WTC11 (cell line): ENCODE measurements at regions not wholly inside any gene's neighbourhood (a gene's known extent, or its start where the extent isn't known, plus 50 kb on each side); places are given as distances from the start of the nearest gene placed in this dataset.

Source experiments
- ATAC-seq: fragments of 200-7000 bp; cut with Tn5 transposase; 2 replicates; pipeline ENCODE4 v1.10.0; 2021; ENCODE audit warnings: mild to moderate bottlenecking, moderate library complexity
- CTCF ChIA-PET: fragments of 300-600 bp; sonication (Branson Sonifier 250); formaldehyde crosslinking; loops from one replicate; lab custom pipeline; 2021; ENCODE audit warnings: antibody characterized with exemption; lab: Charles Lee
- POLR2A ChIA-PET: fragments of 350-600 bp; sonication (Branson Sonifier 250); formaldehyde crosslinking; loops from one replicate; lab custom pipeline; 2021; ENCODE audit warnings: antibody characterized with exemption; lab: Charles Lee
- DNase-seq: peaks from one replicate; pipeline ENCODE4 v3.0.0; 2021; ENCODE audit warnings: low spot score
- H3K27ac Mint-ChIP-seq: 2 replicates; pipeline ENCODE4 v1.8.0; 2021; ENCODE audit warnings: mixed read lengths
- H3K27me3 Mint-ChIP-seq: 2 replicates; pipeline ENCODE4 v1.8.0; 2021; ENCODE audit warnings: low read depth, mild to moderate bottlenecking, moderate library complexity, mixed read lengths
- H3K36me3 Mint-ChIP-seq: 2 replicates; pipeline ENCODE4 v1.8.0; 2021; ENCODE audit warnings: mixed read lengths
- H3K4me1 Mint-ChIP-seq: 2 replicates; pipeline ENCODE4 v1.8.0; 2022; ENCODE audit warnings: mixed read lengths
- H3K4me3 Mint-ChIP-seq: 2 replicates; pipeline ENCODE4 v1.8.0; 2021; ENCODE audit warnings: mild to moderate bottlenecking, moderate library complexity, mixed read lengths
- H3K9me3 Mint-ChIP-seq: 2 replicates; pipeline ENCODE4 v1.8.0; 2021; ENCODE audit warnings: mixed read lengths
- ATF1 ChIP-seq: sonication (generic); formaldehyde crosslinking; IDR thresholded peaks from 2 replicates; pipeline ENCODE4 v1.8.1; 2023; ENCODE audit warnings: mild to moderate bottlenecking, moderate library complexity, missing genetic modification reagents
- CBFB ChIP-seq: sonication (generic); formaldehyde crosslinking; IDR thresholded peaks from 2 replicates; pipeline ENCODE4 v1.8.1; 2022; ENCODE audit warnings: mild to moderate bottlenecking, low read depth, missing genetic modification reagents
- ESRRA ChIP-seq: sonication (generic); formaldehyde crosslinking; IDR thresholded peaks from 2 replicates; pipeline ENCODE4 v1.8.1; 2022; ENCODE audit warnings: mild to moderate bottlenecking, missing genetic modification reagents, borderline replicate concordance
- ETV6 ChIP-seq: sonication (generic); formaldehyde crosslinking; IDR thresholded peaks from 2 replicates; pipeline ENCODE4 v1.8.1; 2022; ENCODE audit warnings: mild to moderate bottlenecking, missing genetic modification reagents
- FOXK1 ChIP-seq: sonication (generic); formaldehyde crosslinking; IDR thresholded peaks from 2 replicates; pipeline ENCODE4 v1.8.0; 2022; ENCODE audit warnings: mild to moderate bottlenecking, moderate library complexity, missing genetic modification reagents
- FOXP4 ChIP-seq: sonication (generic); formaldehyde crosslinking; IDR thresholded peaks from 2 replicates; pipeline ENCODE4 v1.8.0; 2022; ENCODE audit warnings: mild to moderate bottlenecking, missing genetic modification reagents
- GABPB1 ChIP-seq: sonication (generic); formaldehyde crosslinking; IDR thresholded peaks from 2 replicates; pipeline ENCODE4 v1.8.1; 2023; ENCODE audit warnings: mild to moderate bottlenecking, missing genetic modification reagents
- HMGA2 ChIP-seq: fragments of 250-450 bp; sonication (Bioruptor Pico); IDR thresholded peaks from 2 replicates; pipeline ENCODE4 v1.4.0; 2021; ENCODE audit warnings: mild to moderate bottlenecking, moderate library complexity
- JAZF1 ChIP-seq: fragments of 250-450 bp; sonication (Bioruptor Pico); IDR thresholded peaks from 2 replicates; pipeline ENCODE4 v1.9.0; 2021; ENCODE audit warnings: moderate library complexity, mild to moderate bottlenecking, inconsistent platforms
- SMAD4 ChIP-seq: sonication (generic); formaldehyde crosslinking; IDR thresholded peaks from 2 replicates; pipeline ENCODE4 v1.8.0; 2022; ENCODE audit warnings: mild to moderate bottlenecking, missing genetic modification reagents
- TP53 ChIP-seq: sonication (generic); formaldehyde crosslinking; IDR thresholded peaks from 2 replicates; pipeline ENCODE4 v1.8.1; 2023; ENCODE audit warnings: mild to moderate bottlenecking, missing genetic modification reagents
- ZNF219 ChIP-seq: sonication (generic); formaldehyde crosslinking; IDR thresholded peaks from 2 replicates; pipeline ENCODE4 v1.8.0; 2023; ENCODE audit warnings: missing genetic modification reagents, mild to moderate bottlenecking, borderline replicate concordance
- ZNF232 ChIP-seq: sonication (generic); formaldehyde crosslinking; IDR thresholded peaks from 2 replicates; pipeline ENCODE4 v1.8.0; 2022; ENCODE audit warnings: mild to moderate bottlenecking, missing genetic modification reagents
- ZNF512 ChIP-seq: sonication (generic); formaldehyde crosslinking; IDR thresholded peaks from 2 replicates; pipeline ENCODE4 v1.8.1; 2022; ENCODE audit warnings: missing genetic modification reagents, borderline replicate concordance
- ZNF671 ChIP-seq: fragments of 250-450 bp; sonication (Bioruptor Pico); IDR thresholded peaks from 2 replicates; pipeline ENCODE4 v1.8.0; 2021; ENCODE audit warnings: mild to moderate bottlenecking
- ZSCAN18 ChIP-seq: fragments of 250-450 bp; sonication (Bioruptor Pico); IDR thresholded peaks from 2 replicates; pipeline ENCODE4 v2.1.2; 2022; ENCODE audit warnings: mild to moderate bottlenecking, moderate library complexity
- TF ChIP-seq, protein P1 (sequence below): sonication (generic); formaldehyde crosslinking; IDR thresholded peaks from 2 replicates; pipeline ENCODE4 v1.8.0; 2022; ENCODE audit warnings: mild to moderate bottlenecking, missing genetic modification reagents
- TF ChIP-seq, protein P2 (sequence below): sonication (generic); formaldehyde crosslinking; IDR thresholded peaks from 2 replicates; pipeline ENCODE4 v1.8.1; 2023; ENCODE audit warnings: mild to moderate bottlenecking, missing genetic modification reagents, moderate library complexity
- TF ChIP-seq, protein P3 (sequence below): sonication (generic); formaldehyde crosslinking; IDR thresholded peaks from 2 replicates; pipeline ENCODE4 v1.8.1; 2023; ENCODE audit warnings: mild to moderate bottlenecking, missing genetic modification reagents, moderate library complexity
- TF ChIP-seq, protein P4 (sequence below): sonication (generic); formaldehyde crosslinking; IDR thresholded peaks from 2 replicates; pipeline ENCODE4 v1.8.1; 2022; ENCODE audit warnings: mild to moderate bottlenecking, moderate library complexity, missing genetic modification reagents

GRCh38 chr18:47736376-47737140 lies 193.9 kb downstream of the SMAD2 start:
- no peak for ATAC-seq
- no peak for TF ChIP-seq JAZF1 (CRISPR knock-in tag)
- no peak for TF ChIP-seq ZNF232 (CRISPR knock-in tag)
- no peak for TF ChIP-seq ZSCAN18 (CRISPR knock-in tag)
- no peak for TF ChIP-seq HMGA2 (CRISPR knock-in tag)
- TF ChIP-seq FOXP4 (CRISPR knock-in tag): no peak
- TF ChIP-seq, protein P1, sequence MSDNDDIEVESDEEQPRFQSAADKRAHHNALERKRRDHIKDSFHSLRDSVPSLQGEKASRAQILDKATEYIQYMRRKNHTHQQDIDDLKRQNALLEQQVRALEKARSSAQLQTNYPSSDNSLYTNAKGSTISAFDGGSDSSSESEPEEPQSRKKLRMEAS (CRISPR knock-in tag): no peak
- TF ChIP-seq ZNF512 (CRISPR knock-in tag): no peak
- TF ChIP-seq, protein P2, sequence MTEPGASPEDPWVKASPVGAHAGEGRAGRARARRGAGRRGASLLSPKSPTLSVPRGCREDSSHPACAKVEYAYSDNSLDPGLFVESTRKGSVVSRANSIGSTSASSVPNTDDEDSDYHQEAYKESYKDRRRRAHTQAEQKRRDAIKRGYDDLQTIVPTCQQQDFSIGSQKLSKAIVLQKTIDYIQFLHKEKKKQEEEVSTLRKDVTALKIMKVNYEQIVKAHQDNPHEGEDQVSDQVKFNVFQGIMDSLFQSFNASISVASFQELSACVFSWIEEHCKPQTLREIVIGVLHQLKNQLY (CRISPR knock-in tag): no peak
- TF ChIP-seq CBFB (CRISPR knock-in tag): no peak
- no peaks in the 10 kb centered on the region for H3K36me3 Mint-ChIP-seq
- POLR2A ChIA-PET: no interaction called here
- peaks cover 8% of the 10 kb centered on the region for H3K4me1 Mint-ChIP-seq
- H3K27me3 Mint-ChIP-seq: peaks cover 5% of the 10 kb centered on the region
- no peak overlapping the region for H3K4me3 Mint-ChIP-seq
- H3K9me3 Mint-ChIP-seq: peaks cover 10% of the 10 kb centered on the region
- H3K27ac Mint-ChIP-seq: no peak overlapping the region
- no peak for DNase-seq
- CTCF ChIA-PET: interaction anchor here (1.0 kb wide), 1 partner anchor 12 kb away, joined by 3 read pairs; no protein-coding TSS in a partner anchor

DNA sequence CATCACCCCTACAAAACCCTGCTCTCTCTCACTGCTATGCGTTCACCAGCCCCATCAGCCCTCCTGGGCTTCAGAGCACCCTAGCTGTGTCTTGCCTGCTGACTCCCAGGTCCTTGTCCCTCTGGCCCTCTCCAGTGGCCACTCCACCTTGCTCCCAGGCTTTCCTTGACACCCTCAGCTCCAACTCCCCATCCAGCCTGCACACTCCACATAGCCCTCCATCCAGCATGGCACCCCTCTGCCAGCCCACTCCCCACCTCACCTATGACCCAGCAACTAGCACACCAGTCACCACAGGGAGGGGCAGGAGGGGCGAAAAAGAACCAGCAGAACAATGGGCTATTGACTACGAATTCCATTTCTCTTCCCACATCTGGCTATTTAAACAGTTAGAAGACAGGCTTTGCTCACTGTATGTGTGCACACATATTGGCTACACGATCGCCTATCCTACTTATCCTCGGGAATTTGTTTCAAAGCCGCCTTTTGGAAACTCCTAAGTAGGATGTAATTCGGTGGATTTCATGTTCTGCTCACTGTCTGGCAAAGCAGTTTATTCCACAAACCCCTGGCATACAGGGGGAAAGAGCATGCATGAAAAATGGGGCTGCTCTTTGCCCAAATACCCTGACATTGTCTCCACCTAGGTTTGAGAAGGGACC lies 195.3 kb downstream of the SMAD2 start:
- Mint-ChIP-seq H3K36me3 (no peaks in the 10 kb centered on the region), H3K4me1 (peaks cover 8% of the 10 kb centered on the region), H3K4me3 (no peak overlapping the region), H3K9me3 (peaks cover 10% of the 10 kb centered on the region), H3K27ac (no peak overlapping the region), H3K27me3 (peaks cover 5% of the 10 kb centered on the region)
- DNase-seq (no peak), ATAC-seq (no peak)
- ChIA-PET CTCF (interaction anchor here (1.0 kb wide), 1 partner anchor 14 kb away, joined by 3 read pairs; no protein-coding TSS in a partner anchor), POLR2A (interaction anchor here (0.6 kb wide), 1 partner anchor 89 kb away, joined by 3 read pairs; no protein-coding TSS in a partner anchor)
- TF ChIP-seq ATF1 (CRISPR knock-in tag) (no peak), ZNF671 (CRISPR knock-in tag) (no peak), ZSCAN18 (CRISPR knock-in tag) (no peak), CBFB (CRISPR knock-in tag) (no peak), TP53 (CRISPR knock-in tag) (no peak), SMAD4 (CRISPR knock-in tag) (no peak), FOXK1 (CRISPR knock-in tag) (no peak), ETV6 (no peak), ZNF219 (no peak), GABPB1 (no peak), ESRRA (CRISPR knock-in tag) (no peak)
- TF ChIP-seq, protein P3, sequence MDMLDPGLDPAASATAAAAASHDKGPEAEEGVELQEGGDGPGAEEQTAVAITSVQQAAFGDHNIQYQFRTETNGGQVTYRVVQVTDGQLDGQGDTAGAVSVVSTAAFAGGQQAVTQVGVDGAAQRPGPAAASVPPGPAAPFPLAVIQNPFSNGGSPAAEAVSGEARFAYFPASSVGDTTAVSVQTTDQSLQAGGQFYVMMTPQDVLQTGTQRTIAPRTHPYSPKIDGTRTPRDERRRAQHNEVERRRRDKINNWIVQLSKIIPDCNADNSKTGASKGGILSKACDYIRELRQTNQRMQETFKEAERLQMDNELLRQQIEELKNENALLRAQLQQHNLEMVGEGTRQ: no peak
- TF ChIP-seq, protein P4, sequence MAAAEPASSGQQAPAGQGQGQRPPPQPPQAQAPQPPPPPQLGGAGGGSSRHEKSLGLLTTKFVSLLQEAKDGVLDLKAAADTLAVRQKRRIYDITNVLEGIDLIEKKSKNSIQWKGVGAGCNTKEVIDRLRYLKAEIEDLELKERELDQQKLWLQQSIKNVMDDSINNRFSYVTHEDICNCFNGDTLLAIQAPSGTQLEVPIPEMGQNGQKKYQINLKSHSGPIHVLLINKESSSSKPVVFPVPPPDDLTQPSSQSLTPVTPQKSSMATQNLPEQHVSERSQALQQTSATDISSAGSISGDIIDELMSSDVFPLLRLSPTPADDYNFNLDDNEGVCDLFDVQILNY (CRISPR knock-in tag): no peak
